CD4-positive, alpha-beta T cell treated with Interleukin-6 at 100 ng/mL for 8 hours (primary cell): ENCODE measurements at regions not wholly inside any gene's neighbourhood (a gene's known extent, or its start where the extent isn't known, plus 50 kb on each side); places are given as distances from the start of the nearest gene placed in this dataset.

Source experiments
- DNase-seq: peaks from one replicate; pipeline ENCODE4 v3.0.0-alpha.2; 2020; ENCODE audit warnings: mixed read lengths, low spot score

DNA sequence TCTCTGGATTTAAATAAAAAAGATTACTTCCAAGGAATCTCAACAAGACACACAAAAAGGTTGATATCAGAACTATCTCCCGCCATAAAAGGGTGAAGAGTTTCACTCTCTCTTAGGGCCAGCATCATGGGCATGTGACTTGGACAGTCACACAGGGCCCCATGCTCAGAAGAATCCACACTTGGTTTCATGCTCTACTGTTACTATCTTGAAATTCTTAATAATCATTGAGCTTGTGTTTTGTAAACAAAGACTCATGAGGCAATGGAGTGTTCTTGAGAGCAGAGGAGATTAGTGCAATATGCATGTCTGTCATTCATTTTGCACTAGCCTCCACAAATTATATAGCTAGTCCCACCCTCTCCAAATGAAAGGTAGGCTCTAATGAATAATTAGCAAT lies 58.4 kb downstream of the HMHB1 start:
- DNase-seq: no peak

DNA sequence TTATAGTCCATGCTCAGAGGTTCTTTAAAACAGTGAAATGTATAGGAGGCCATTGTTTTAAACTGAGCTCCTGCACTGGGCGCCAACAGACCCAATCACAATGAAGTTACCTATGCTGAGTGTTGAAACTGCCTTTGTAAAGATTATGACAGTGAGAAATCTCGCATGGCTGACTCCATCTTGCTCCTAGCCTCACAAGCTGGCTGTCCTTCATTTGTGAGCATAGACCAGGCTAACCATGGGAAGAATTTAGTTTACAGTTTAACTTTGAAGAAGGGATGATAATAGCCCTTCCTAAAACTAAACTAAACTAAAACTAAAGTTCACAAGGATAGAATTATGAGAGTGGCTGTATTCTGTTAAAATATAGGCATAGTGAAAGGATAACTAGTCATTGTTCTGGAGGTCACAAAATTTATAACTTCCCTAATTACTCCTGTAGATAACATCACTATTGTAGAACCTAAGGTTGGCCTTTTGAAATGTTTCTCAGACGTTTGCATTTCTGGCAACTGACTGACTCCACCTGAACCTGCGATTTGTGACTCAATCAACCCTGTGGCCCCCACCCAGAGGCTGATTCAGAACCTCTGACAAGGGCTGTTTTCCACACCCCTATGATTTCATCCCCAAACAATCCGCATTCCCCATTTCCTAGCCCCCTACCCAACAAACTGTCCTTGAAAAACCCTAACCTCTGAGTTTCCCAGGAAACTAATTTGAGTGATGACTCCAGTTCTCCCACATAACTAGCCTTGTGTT lies 59.1 kb downstream of the HMHB1 start:
- no peak for DNase-seq

DNA sequence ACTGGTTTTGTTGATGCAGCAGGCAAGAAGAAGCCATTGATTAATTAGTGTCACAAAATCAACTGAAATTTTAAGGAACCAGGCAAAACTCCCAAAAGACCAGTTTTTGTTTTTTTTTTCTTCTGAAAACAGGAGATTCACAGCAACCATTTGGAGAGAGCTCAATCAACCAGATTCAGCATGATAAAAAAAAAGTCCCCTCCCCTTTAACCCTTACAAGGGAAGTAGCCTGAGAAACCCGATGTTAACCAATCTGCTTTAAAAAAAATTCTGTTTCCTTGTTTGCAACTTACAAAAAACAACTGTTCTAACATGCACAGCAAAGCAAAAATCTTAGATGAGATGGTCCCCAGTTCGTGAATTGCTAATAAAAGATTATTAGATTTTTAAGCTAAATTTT lies 59.7 kb downstream of the HMHB1 start:
- no peak for DNase-seq

DNA sequence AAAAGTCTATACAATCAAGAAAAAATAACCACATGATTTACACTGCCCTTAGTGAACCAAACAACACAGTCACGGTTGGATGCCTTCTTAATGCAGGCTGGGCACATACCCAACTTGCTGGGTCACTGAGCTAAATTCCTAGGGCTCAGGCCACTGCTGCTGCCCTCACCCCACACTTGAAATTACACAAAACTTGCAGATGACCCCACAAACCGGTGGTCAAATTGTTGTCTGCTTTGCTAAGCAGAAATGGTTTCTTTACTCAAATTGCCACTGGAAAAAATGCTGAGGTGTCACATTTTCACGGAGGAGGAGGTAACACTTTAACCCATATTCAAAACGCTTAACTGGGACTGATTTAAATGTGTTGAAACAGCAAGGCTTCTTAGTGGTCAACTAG lies 62.4 kb downstream of the HMHB1 start:
- no peak for DNase-seq

DNA sequence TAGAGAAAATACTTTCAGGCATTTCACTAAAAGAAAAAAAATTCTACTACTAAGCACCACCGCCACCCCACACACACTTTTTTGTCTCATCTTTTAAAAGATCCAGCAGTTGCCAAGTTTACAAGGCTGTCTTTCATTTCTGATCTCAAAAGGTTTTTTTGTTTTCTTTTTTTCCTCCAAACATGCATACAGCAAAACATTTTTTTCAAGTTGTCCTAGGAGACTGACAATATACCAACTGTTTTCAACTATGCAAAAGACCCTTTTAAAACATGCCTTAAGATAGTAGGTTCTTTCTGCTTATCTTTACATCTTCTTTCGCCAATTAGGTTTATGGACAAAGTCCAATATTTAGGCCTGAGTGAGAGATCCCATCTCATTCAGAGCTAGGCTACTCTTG lies 65.2 kb downstream of the HMHB1 start:
- DNase-seq: no peak

DNA sequence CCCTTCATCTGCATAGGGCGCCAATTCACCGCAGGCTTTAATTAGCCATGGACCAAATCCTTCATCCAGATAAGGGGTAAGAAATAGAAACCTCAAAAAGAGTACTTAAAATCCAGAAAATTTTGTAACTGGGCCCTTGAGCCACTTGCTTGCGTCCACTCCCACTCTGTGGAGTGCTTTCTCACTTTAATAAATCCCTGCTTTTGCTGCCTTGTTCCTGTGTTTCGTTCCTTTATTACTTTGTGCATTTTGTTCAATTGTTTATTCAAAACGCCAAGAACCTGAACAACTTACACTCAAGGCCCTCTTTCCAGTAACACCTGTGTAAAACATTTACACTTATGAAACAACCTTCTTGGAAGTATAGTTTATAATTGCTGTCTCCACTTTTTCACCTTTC lies 66.5 kb downstream of the HMHB1 start:
- DNase-seq: no peak

DNA sequence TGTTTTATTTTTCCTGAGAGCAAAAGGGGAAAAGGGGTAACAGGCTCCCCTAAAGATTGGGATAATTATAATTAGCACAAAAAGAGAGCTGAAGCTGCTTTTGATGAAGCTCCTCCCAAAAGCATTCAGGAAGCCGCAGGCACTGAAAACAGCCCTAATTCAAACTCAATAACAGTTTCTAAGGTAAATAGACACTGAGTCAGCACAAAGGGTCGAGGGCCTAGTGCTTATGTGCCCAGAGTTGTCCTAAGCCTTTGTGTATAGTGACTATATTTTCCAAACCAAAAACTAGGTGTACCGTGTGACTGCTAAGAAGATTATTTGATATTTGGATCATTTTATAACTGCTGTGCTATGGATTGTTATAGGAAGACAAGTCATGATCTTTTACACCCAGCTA lies 67.7 kb downstream of the HMHB1 start:
- DNase-seq: no peak

DNA sequence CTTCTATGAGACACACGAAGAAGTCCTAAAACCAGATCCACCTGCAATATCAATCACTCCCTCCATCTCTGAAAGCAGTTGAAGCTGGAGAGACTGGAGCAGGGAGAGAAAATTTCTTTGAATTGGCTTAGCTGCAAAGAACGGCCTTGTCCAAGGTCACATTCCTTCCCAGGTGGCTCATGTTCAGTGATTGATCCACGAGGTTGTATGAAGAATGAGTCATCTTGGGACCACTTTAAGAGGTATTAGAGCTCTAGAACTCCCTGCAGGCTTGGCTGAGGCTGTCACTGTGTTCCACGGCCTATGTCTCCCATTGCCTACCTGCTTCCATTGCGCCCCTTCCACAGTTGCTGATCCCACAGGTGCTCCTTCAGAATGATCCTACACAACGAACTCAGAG lies 68.2 kb downstream of the HMHB1 start:
- DNase-seq: no peak

DNA sequence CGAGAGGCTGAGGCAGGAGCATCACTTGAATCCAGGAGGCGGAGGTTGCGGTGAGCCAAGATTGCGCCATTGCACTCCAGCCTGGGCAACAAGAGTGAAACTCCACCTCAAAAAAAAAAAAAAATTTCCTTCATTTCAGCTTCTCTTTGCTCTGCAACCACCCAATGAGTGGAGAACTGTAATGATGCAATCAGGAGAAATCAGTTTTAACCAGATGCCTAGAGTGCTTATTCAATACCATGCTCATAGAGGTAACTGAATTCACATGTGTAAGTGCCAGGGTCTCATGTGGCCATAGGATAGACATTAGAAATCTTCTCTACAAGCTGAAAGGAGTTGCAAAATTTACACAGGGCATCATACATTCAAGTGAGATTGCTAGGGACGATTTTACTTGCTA lies 70.6 kb downstream of the HMHB1 start:
- DNase-seq: no peak

DNA sequence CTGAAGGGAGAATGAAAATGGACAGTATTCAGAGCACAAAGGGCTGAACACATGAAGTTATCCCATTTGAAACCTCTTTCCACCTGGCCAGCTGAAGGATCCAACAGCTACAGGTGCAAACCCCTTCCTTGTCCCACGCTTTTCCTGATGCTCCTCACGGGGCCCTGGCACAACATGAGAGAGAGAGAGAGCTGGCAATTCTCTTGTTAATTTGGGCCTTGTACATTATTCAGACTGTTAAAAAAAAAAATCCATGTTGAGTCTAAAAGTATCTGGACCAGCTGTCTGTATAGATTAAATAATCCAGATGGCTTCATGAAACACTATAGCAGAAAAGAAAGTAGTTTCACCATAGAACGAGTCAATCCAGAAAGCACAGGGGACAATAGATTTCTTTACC lies 74.1 kb downstream of the HMHB1 start:
- DNase-seq: no peak

DNA sequence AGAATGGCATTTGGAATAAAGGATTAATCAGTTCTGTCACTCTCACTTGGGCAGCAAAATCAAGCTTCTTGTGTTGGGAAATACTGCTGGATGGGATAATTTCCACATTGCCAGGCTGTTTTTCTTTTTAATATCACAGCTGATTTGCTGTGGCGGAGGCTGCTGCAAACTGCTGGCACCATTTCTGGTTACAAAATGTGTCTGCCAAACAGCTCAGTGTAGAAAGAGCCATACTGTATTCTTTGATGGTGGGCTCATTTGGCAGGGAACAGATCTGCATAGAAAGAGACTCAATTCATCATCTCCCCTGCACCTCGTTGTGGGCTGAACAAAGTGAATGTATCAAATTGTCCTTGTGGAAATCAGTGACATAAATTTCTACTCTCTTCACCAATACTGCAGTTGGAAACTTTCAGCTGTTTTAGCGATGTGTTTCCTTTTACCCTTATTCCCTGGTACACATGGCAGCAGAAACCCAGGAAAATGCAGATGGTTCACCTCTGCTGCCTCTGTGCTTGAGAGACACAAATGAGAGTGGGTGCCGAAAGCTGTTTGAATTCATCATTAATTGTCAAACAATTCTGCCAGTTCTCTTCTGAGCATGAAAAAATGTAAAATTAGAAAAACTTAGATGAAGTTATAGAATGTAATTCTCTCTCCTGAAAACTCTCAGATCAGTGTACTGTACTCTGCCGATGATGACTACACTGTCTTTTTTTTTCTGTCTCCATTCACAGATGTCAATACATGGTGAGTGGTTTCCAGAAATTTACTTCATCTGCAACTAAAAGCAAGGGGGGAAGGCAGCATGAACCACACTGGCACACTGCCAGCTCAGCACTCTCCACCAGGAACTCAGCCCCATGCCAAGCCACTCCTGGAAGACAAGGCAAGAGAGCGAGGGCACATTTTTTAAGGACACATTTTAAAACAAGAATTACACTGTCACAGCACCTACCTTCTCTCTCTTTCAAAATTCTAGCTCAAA lies 75.0 kb downstream of the HMHB1 start:
- DNase-seq: no peak

DNA sequence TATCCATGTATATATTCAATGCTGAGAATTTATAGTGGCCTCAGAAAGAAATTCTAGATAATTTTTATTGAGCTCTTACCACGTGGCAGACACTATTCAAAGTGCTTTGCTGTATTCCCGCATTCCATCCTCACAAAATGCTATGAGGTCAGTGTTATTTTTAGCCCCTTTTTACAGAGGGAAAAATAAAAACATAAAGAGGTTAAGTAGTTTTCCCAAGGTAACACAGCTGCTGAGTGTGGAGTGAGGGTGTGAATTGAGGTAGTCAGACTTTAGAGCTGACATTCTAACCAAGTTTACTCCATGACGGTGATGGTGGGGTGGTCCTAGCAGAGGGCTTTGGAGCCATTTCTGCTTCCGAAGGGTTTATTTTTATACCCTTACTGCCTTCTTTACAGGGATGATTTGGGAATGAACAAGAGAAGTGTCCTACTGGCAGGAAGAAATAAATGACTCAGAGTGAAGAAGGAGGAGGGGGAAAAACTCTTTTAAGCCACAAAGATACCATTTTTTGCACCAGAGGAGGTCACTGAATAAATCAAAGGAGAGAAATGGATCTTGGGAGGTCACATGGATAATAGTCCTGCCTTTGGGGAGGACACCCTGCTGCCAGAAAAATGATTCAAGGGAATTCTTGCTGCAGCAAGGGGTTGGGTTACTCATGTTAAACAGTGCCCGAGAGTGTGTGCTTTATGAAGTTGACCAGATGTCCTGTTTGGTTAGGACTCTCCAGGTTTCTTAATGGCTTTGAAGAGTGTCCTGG lies 76.1 kb downstream of the HMHB1 start:
- no peak for DNase-seq

DNA sequence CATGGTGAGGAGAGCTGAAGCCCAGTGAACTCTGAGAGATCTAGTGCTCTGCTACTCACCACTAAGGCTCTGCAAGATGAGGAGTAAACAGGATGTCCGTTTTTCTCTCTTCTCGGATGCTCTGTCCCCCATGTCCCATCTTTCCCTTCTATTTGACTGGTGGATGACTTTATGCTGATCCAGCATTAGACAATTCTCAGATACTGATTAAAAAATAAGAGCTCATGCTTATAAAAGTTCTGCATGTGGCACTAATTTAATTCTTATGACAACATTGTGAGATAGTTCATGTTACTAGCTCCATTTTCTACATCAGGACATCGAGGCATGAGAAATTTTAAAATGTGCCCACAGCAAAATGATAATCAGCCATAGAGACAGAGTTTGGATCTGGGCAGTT lies 77.0 kb downstream of the HMHB1 start:
- no peak for DNase-seq

DNA sequence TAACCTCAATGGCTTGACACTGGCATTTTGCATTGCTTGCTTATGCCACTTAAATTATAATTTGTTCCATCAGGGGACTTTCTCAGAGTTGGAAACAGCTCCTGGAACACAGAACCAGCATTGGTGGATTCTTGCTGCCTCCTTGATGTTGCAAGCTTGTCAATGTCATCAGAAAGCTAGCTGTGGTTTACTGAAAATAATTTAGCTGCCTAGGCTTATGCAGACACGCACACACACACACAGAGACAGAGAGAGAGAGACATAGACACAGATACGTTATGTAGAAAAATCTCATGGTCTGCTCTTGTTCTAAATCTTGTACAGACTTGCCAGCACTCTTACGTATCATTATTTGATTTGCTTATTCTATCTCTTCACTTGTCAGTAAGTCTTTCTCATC lies 78.0 kb downstream of the HMHB1 start:
- DNase-seq: no peak

DNA sequence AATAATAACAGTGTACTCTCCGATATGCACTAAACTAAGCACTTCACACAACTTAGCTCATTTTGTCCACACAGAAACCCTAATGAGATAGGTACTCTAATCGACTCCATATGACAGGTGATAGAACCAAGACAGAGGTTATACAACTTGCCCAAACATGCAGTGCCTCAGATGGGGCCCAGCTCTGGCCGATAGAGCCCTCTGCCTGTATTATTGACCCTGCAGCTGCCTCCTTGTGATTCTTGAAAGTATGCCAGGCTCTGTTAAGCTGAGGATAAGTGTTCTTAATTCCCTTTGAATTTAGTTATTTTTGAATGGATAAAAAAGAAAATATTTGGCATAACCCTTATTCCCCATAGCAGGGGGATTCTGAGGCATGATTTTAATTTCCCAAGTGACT lies 78.5 kb downstream of the HMHB1 start:
- no peak for DNase-seq

DNA sequence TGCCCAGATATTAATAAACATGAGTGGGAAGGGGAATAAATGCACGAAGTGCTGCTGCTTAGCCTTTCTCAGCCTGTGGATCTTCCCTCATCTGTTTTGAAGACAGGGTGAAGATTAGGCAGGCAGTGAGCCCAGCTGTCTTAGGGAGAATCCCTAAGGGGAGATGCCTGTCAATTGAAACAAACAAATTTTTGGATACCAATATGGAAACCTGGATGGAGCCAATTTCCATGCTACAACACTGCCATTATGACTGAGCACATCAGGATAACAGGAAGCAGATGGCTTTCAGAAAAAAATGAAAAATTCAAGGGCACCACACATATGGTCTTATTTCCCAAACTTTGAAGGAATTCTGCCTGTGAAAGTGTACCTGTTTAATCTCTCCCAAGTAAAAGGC lies 80.3 kb downstream of the HMHB1 start:
- no peak for DNase-seq

DNA sequence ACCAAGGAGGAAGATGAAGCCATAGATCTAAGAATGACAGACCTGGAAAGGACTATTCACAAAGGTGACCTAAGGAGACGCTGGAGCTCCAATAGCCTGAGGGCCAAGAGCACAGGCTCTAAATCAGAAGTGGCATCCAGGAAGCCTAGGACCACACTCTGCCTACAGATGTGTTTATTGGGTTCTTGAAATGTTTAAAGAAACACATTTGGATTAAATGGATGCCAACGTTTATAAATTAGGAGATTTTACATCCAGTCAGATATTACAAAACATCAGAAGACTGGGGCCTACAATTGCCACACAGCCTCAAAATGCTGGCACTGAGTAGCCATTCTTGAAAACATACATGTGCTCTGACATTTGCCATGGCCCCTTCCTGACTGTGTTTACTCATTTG lies 80.9 kb downstream of the HMHB1 start:
- no peak for DNase-seq

DNA sequence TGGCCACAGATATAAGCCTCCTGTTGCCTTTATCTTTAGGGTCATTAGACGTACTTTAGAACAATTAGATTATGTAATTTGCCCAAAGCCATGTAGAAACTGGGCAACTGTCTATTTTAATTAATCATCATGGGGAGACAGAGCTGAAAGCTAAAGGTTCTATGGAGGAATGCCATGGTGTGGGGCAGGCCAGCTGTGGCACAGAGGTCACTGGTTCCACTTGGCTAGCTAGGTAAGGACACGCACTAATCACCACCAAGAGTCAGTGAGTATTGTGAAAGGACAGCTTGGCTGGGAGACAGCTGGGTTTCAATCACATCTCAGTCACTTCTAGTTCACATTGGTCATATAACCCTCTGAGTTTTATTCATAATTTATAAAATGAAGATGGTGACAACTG lies 81.7 kb downstream of the HMHB1 start:
- DNase-seq: no peak

DNA sequence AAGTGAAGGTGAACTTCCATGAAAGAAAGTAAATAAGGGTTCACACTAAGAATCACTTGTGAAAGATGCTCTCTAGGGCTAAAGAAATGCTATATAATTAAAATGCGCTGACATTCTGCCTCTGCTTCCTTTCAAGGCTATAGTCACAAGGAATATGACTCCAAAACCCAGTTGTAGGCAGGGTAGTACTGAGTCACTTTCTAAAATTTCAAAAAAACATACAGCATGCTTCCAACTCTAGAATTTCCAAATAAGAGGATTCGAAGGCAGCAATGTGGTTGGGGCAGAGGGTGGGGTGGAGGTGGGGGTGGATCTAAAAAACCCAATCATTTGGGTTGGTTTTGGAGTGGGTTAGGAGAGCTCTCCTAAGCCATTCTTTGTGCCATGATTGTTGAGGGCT lies 84.6 kb downstream of the HMHB1 start:
- no peak for DNase-seq

DNA sequence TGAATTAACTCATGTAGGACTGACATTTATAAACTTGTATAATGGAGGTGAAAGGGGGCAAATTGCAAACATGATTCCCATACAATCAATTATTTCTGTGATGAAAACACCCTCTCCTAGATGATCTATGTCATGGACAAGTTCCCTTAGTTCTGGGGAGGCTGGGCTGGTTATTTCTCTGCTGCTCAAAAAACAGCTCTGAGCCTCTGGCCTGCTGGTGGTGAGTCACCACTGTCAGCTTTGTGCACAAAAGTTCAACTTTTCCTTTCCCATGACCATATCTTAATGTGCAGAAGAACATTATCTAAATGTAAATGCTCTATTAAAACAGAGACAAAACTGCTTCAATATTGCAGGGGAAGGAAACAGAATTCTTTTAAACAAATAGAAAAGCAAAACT lies 85.0 kb downstream of the HMHB1 start:
- no peak for DNase-seq

DNA sequence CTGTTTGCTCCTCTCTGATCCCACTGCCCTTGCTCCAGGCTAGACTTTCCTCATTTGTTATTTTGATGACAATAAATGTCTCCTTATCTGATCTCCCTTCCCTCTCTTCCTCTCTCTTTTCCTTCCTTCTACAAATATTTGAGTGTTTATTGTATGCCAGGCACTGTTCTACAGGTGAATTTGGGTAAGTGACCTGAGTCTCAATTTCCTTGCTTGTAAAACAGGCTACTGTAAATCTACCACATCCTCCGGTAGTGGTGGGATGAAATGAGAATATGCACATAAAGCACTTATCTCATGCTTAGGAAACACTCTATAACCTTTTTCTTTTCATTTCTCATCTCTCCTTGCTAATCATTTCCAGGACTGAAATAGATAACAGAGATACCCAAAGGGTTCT lies 86.4 kb downstream of the HMHB1 start:
- peak; percentile 13 for DNase-seq

DNA sequence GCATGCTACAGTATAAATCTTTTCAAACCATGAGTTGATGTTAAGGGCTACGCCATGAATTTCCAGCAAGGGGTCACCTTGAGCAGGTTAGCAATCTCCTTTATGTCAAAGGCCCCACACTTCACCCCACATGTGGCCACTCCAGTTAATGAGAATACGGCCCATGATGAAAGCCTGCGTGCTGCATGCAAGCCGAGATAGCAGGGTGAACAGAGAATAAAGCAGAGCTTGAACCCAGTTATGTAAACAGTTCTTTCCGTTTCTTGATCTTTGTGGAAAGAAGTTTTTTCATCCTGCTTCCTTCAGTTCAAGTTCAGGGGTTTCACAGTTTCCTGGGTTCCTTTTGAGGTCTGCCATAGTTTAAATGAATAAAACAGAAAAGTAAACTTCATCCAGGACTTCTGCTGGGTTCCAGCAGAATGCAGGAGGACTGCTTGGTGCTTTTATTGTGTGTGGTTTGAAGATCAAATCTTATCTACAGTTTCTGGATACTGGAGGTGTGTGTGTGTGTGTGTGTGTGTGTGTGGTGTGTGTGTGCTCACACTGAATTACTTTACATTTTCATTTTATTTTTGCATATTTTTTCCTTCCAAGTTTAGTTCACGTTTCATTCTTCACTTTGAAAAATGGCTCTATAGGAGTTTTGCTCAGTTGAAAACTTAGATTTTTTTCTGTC lies 87.1 kb downstream of the HMHB1 start:
- no peak for DNase-seq
